DND-41 (cell line): ENCODE measurements at regions not wholly inside any gene's neighbourhood (a gene's known extent, or its start where the extent isn't known, plus 50 kb on each side); places are given as distances from the start of the nearest gene placed in this dataset.

ENCODE experiments used
- CTCF ChIP-seq: IDR thresholded peaks from 2 replicates; pipeline ENCODE4 v1.5.1; 2012; ENCODE audit warnings: borderline replicate concordance, low read length, moderate library complexity, mild to moderate bottlenecking; ENCODE audit not compliant: poor library complexity, severe bottlenecking; ENCODE audit errors: extremely low read depth
- EZH2 ChIP-seq: IDR thresholded peaks from 3 replicates; pipeline ENCODE4 v1.6.1; 2012; ENCODE audit warnings: borderline replicate concordance, low read depth, mild to moderate bottlenecking, moderate library complexity, low read length, inconsistent platforms; ENCODE audit not compliant: severe bottlenecking

GRCh38 chr7:106504645-106505044 is 156.3 kb downstream of the CCDC71L start:
- TF ChIP-seq CTCF: no peak
- TF ChIP-seq EZH2: no peak
